Testis (tissue), 2 donors: ENCODE measurements at regions not wholly inside any gene's neighbourhood (a gene's known extent, or its start where the extent isn't known, plus 50 kb on each side); places are given as distances from the start of the nearest gene placed in this dataset.

ENCODE experiments used
- POLR2A ChIP-seq: fragments of 450-650 bp; IDR thresholded peaks from one replicate; pipeline ENCODE4 v1.6.1; 2017; ENCODE audit warnings: antibody characterized with exemption, mild to moderate bottlenecking, moderate library complexity
- TF ChIP-seq, protein P1 (sequence below), 3 experiments: fragments of 450-650 bp in 2 of 3; fragments of 200-600 bp in 1 of 3; sonication (generic) in 1 of 3; IDR thresholded peaks; one replicate each; pipeline ENCODE4 v1.5.1; 2016 to 2019; ENCODE audit warnings: antibody characterized with exemption in 3 of 3, mild to moderate bottlenecking in 2 of 3, moderate library complexity in 1 of 3

DNA sequence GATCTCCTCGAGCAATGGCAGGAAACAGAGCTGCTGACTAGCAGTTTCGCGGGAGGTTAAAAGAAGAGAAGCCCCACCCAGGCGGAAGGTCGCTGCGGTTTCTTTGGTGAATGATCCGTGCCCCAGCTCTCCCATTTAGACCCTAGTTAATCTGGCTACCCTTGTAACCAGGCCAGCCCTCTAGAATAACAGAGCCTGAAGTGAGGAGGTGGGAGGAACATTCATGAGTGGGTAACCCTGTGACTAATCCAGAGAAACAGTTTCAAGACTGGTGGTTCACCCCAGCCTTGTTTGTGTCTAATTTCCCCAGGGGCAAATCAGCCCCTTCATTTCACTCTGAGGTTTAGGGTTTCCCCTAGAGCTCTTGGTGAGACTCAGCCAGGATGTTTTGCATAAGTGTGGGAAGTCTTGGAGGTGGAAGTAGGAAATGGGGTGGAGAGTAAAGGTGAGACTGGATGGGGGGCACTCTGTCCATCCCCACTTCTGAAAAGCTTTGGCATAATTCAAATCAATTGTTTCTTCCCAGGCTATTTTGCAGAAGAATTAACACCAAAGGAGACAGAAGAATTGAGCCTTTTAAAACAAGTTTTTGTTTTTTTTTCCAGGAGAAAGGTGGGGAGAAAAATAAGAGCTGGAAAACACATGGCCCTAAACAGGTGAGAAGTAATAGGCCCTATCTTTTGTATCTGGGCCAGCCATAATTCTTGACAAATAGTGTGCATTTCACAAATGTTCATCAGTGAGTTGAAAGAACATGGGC is 303.1 kb downstream of the RPLP1 start:
- TF ChIP-seq POLR2A, result no peak
- TF ChIP-seq, protein P1, sequence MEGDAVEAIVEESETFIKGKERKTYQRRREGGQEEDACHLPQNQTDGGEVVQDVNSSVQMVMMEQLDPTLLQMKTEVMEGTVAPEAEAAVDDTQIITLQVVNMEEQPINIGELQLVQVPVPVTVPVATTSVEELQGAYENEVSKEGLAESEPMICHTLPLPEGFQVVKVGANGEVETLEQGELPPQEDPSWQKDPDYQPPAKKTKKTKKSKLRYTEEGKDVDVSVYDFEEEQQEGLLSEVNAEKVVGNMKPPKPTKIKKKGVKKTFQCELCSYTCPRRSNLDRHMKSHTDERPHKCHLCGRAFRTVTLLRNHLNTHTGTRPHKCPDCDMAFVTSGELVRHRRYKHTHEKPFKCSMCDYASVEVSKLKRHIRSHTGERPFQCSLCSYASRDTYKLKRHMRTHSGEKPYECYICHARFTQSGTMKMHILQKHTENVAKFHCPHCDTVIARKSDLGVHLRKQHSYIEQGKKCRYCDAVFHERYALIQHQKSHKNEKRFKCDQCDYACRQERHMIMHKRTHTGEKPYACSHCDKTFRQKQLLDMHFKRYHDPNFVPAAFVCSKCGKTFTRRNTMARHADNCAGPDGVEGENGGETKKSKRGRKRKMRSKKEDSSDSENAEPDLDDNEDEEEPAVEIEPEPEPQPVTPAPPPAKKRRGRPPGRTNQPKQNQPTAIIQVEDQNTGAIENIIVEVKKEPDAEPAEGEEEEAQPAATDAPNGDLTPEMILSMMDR (IDR thresholded peaks at IDR 0.05), result no peak
